H9 (cell line): ENCODE measurements at regions not wholly inside any gene's neighbourhood (a gene's known extent, or its start where the extent isn't known, plus 50 kb on each side); places are given as distances from the start of the nearest gene placed in this dataset.

Source experiments
- DNase-seq: peaks from one replicate; pipeline ENCODE4 v3.0.0-alpha.2; 2017
- H2AFZ ChIP-seq: one replicate; pipeline ENCODE4 v1.6.1; 2013; ENCODE audit warnings: mild to moderate bottlenecking, low read length, control low read depth, moderate library complexity
- H2AK5ac ChIP-seq: 2 replicates; pipeline ENCODE4 v1.6.1; 2013; ENCODE audit warnings: low read length, control low read depth, mixed read lengths; ENCODE audit not compliant: insufficient read length
- H2BK120ac ChIP-seq: one replicate; pipeline ENCODE4 v1.6.1; 2013; ENCODE audit warnings: low read depth, mild to moderate bottlenecking, low read length, control low read depth, inconsistent platforms; ENCODE audit not compliant: poor library complexity, severe bottlenecking
- H2BK12ac ChIP-seq: 2 replicates; pipeline ENCODE4 v1.6.1; 2013; ENCODE audit warnings: low read length, control low read depth, mixed read lengths, low read depth; ENCODE audit not compliant: insufficient read length
- H2BK15ac ChIP-seq: 2 replicates; pipeline ENCODE4 v1.6.1; 2013; ENCODE audit warnings: low read depth, low read length, control low read depth
- H2BK20ac ChIP-seq: one replicate; pipeline ENCODE4 v1.6.1; 2013; ENCODE audit warnings: low read depth, mild to moderate bottlenecking, low read length, control low read depth, inconsistent platforms; ENCODE audit not compliant: poor library complexity, severe bottlenecking
- H2BK5ac ChIP-seq: 2 replicates; pipeline ENCODE4 v1.6.1; 2013; ENCODE audit warnings: low read length, control low read depth, mixed read lengths; ENCODE audit not compliant: insufficient read length
- H3K14ac ChIP-seq: 2 replicates; pipeline ENCODE4 v1.6.1; 2013; ENCODE audit warnings: low read length, control low read depth; ENCODE audit not compliant: insufficient read depth
- H3K18ac ChIP-seq: 2 replicates; pipeline ENCODE4 v1.6.1; 2013; ENCODE audit warnings: low read depth, mild to moderate bottlenecking, mixed read lengths, low read length, control low read depth; ENCODE audit not compliant: insufficient read length
- H3K23ac ChIP-seq: 2 replicates; pipeline ENCODE4 v1.6.1; 2013; ENCODE audit warnings: low read length, control low read depth, mixed read lengths, low read depth; ENCODE audit not compliant: insufficient read length
- H3K23me2 ChIP-seq: 2 replicates; pipeline ENCODE4 v1.6.1; 2013; ENCODE audit warnings: low read depth, mild to moderate bottlenecking, mixed read lengths, low read length, control low read depth; ENCODE audit not compliant: insufficient read length, poor library complexity, severe bottlenecking
- H3K27ac ChIP-seq: 2 replicates; pipeline ENCODE4 v1.5.1; 2013; ENCODE audit warnings: low read length, control low read depth, mixed read lengths, low read depth; ENCODE audit not compliant: insufficient read length
- H3K27me3 ChIP-seq: 2 replicates; pipeline ENCODE4 v1.6.1; 2013; ENCODE audit warnings: low read length, control low read depth, inconsistent platforms; ENCODE audit not compliant: insufficient read depth
- H3K4ac ChIP-seq: 2 replicates; pipeline ENCODE4 v1.6.1; 2013; ENCODE audit warnings: low read depth, mild to moderate bottlenecking, control low read depth, inconsistent platforms, low read length, moderate library complexity
- H3K4me1 ChIP-seq: 2 replicates; pipeline ENCODE4 v1.6.1; 2013; ENCODE audit warnings: low read length, control low read depth, inconsistent platforms; ENCODE audit not compliant: insufficient read depth
- H3K4me2 ChIP-seq: 2 replicates; pipeline ENCODE4 v1.6.1; 2013; ENCODE audit warnings: low read length, control low read depth, mixed read lengths; ENCODE audit not compliant: insufficient read length, insufficient read depth
- H3K56ac ChIP-seq: 2 replicates; pipeline ENCODE4 v1.6.1; 2013; ENCODE audit warnings: low read depth, mild to moderate bottlenecking, mixed read lengths, low read length, control low read depth; ENCODE audit not compliant: insufficient read length
- H3K79me1 ChIP-seq: 2 replicates; pipeline ENCODE4 v1.6.1; 2013; ENCODE audit warnings: low read depth, mild to moderate bottlenecking, moderate library complexity, low read length, control low read depth, inconsistent platforms; ENCODE audit not compliant: insufficient read depth, poor library complexity, severe bottlenecking
- H3K79me2 ChIP-seq: 2 replicates; pipeline ENCODE4 v1.6.1; 2013; ENCODE audit warnings: low read length, control low read depth, inconsistent platforms; ENCODE audit not compliant: insufficient read depth
- H3K9ac ChIP-seq: 2 replicates; pipeline ENCODE4 v1.6.1; 2013; ENCODE audit warnings: low read length, control low read depth, mixed read lengths; ENCODE audit not compliant: insufficient read length; ENCODE audit errors: extremely low read depth
- H3K9me3 ChIP-seq: one replicate; pipeline ENCODE4 v1.6.1; 2013; ENCODE audit warnings: low read depth, low read length, inconsistent platforms; ENCODE audit not compliant: control insufficient read depth
- H3T11ph ChIP-seq: one replicate; pipeline ENCODE4 v1.6.1; 2013; ENCODE audit warnings: mild to moderate bottlenecking, low read length, control low read depth, inconsistent platforms
- H4K20me1 ChIP-seq: one replicate; pipeline ENCODE4 v1.6.1; 2013; ENCODE audit not compliant: control insufficient read depth, insufficient read length, insufficient read depth
- H4K5ac ChIP-seq: 2 replicates; pipeline ENCODE4 v1.6.1; 2013; ENCODE audit warnings: low read depth, mild to moderate bottlenecking, mixed read lengths, low read length, control low read depth; ENCODE audit not compliant: insufficient read length
- H4K8ac ChIP-seq: replicated peaks from 2 replicates; pipeline ENCODE4 v1.6.1; 2013; ENCODE audit warnings: low read length, control low read depth, mixed read lengths, low read depth; ENCODE audit not compliant: insufficient read length
- H4K91ac ChIP-seq: 2 replicates; pipeline ENCODE4 v1.6.1; 2013; ENCODE audit warnings: low read depth, mild to moderate bottlenecking, moderate library complexity, mixed read lengths, low read length, control low read depth; ENCODE audit not compliant: insufficient read length
- H3K27ac Mint-ChIP-seq, 3 experiments: 2 replicates in 2 of 3; 3 replicates in 1 of 3; pipeline ENCODE4 v1.8.0; 2020 to 2021; ENCODE audit warnings: mixed read lengths in 3 of 3, mild to moderate bottlenecking in 1 of 3, moderate library complexity in 1 of 3
- H3K27me3 Mint-ChIP-seq: 2 replicates; pipeline ENCODE4 v1.8.0; 2021; ENCODE audit warnings: low read depth, mild to moderate bottlenecking, moderate library complexity, mixed read lengths
- H3K36me3 Mint-ChIP-seq, 3 experiments: 2 replicates in 2 of 3; 3 replicates in 1 of 3; pipeline ENCODE4 v1.8.0; 2020 to 2021; ENCODE audit warnings: low read depth in 3 of 3, mixed read lengths in 3 of 3; ENCODE audit not compliant: insufficient read depth in 1 of 3
- H3K4me1 Mint-ChIP-seq, 2 experiments: 2 replicates each; pipeline ENCODE4 v1.8.0; 2020; ENCODE audit warnings: mixed read lengths in 2 of 2
- H3K4me3 Mint-ChIP-seq, 2 experiments: 2 replicates in 1 of 2; 3 replicates in 1 of 2; pipeline ENCODE4 v1.8.0; 2020 to 2021; ENCODE audit warnings: mild to moderate bottlenecking in 2 of 2, mixed read lengths in 2 of 2, moderate library complexity in 1 of 2
- H3K9me3 Mint-ChIP-seq, 2 experiments: 2 replicates in 1 of 2; 3 replicates in 1 of 2; pipeline ENCODE4 v1.8.0; 2020; ENCODE audit warnings: mild to moderate bottlenecking in 2 of 2, mixed read lengths in 2 of 2, moderate library complexity in 1 of 2
- CTCF ChIP-seq: fragments of 200-600 bp; sonication (generic); conservative IDR thresholded peaks from 3 replicates; pipeline ENCODE4 v1.8.0; 2021; ENCODE audit warnings: antibody characterized with exemption, mild to moderate bottlenecking
- WGBS: extraction: QIAGEN DNeasy Blood & Tissue Kit; methylation state at CpG from one replicate; pipeline ENCODE4 v1.1.7; 2013; ENCODE audit warnings: missing lambda C conversion rate, low lambda C conversion rate, mixed read lengths; ENCODE audit not compliant: insufficient read length; ENCODE audit errors: extremely low coverage; 5-methylcytosine and 5-hydroxymethylcytosine counted together

DNA sequence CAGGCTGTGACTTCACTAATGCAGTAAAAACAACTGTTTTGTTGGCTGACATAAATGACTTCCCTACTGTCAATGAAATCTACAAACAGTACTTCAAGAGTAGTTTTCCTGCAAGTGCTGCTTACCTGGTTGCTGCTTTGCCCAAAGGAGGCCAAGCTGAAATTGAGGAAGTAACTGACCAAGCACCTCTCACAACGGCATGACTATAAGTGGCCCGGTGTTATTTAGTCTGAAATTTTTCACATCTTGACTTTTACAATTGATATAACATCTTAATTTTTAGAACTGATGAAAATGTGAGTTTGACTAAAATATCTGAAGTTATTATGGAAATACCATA lies 274.9 kb upstream of the NR5A2 start:
- no peaks in the 10 kb centered on the region for H3K9me3 ChIP-seq
- no peak overlapping the region for H2BK15ac ChIP-seq
- no peak overlapping the region for H3K4ac ChIP-seq
- no peak overlapping the region for H4K91ac ChIP-seq
- H3K27ac ChIP-seq = no peak overlapping the region
- no CpG with 5 or more reads among the region's 2 CpGs for WGBS
- H3K23ac ChIP-seq = no peak overlapping the region
- no peak overlapping the region for H2BK5ac ChIP-seq
- no peaks in the 10 kb centered on the region for H3K79me1 ChIP-seq
- H3K27me3 ChIP-seq = no peaks in the 10 kb centered on the region
- no peaks in the 10 kb centered on the region for H3K4me1 ChIP-seq
- Mint-ChIP-seq H3K4me1 (peaks cover 10 to 13% of the 10 kb centered on the region in 2 experiments), H3K9me3 (peaks cover 0 to 4% of the 10 kb centered on the region in 2 experiments; a peak in 3 of 5 replicates), H3K4me3 (no peak overlapping the region), H3K27me3 (peaks cover 11% of the 10 kb centered on the region), H3K27ac (no peak overlapping the region), H3K36me3 (peaks cover 0 to 10% (median 0%) of the 10 kb centered on the region in 3 experiments; a peak in 1 of 7 replicates)
- no peak overlapping the region for H4K8ac ChIP-seq
- no peak overlapping the region for H3K18ac ChIP-seq
- H3K14ac ChIP-seq = no peak overlapping the region
- no peak overlapping the region for H3T11ph ChIP-seq
- H3K79me2 ChIP-seq = no peaks in the 10 kb centered on the region
- no peak overlapping the region for H2BK12ac ChIP-seq
- H3K56ac ChIP-seq = no peak overlapping the region
- H3K9ac ChIP-seq = no peak overlapping the region
- H3K23me2 ChIP-seq = no peaks in the 10 kb centered on the region
- no peaks in the 10 kb centered on the region for H4K20me1 ChIP-seq
- H4K5ac ChIP-seq = no peak overlapping the region
- no peak overlapping the region for H3K4me2 ChIP-seq
- no peak for TF ChIP-seq CTCF
- DNase-seq = no peak
- no peak overlapping the region for H2AK5ac ChIP-seq
- no peak overlapping the region for H2BK120ac ChIP-seq
- no peak overlapping the region for H2BK20ac ChIP-seq
- no peak overlapping the region for H2AFZ ChIP-seq
